ENCODE measurements at regions not wholly inside any gene's neighbourhood (a gene's known extent, or its start where the extent isn't known, plus 50 kb on each side); places are given as distances from the start of the nearest gene placed in this dataset.

DNA sequence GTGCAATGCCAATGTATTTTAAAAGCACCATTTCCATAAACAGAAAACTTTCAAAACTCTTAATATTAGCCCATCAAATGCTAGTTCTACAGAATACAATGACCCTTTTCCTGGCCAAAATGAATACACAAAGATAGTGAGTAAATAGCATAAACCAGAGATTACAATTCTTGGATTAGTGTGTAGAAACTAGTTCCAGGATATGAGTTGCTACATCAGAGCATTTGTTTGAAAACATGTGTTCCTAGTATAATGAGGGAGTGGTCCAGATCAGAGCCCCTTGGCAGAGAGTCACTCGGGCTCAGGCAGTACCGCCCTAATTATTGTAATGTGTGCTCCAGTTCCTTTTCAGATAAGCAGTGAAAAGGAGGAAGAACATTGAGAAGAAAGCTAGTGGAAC, 63.7 kb upstream of the COL21A1 start:
- H3K27me3 ChIP-seq, result no peaks in the 10 kb centered on the region
- TF ChIP-seq CTCF (IDR thresholded peaks at IDR 0.05) (no peak), POLR2A (IDR thresholded peaks at IDR 0.05) (no peak)
- H3K4me3 ChIP-seq (replicated peaks in 1 of 3), result no peak overlapping the region
- H3K27ac ChIP-seq, result no peak overlapping the region
- no peaks in the 10 kb centered on the region for H3K9me3 ChIP-seq
- WGBS, 2 donors, result 57 to 66% methylated on average over 2 of the region's 2 CpGs
- H3K4me1 ChIP-seq, result no peaks in the 10 kb centered on the region
- DNase-seq, result no peak
- no peaks in the 10 kb centered on the region for H3K36me3 ChIP-seq
- intact Hi-C loops (cut with DNase I), result no loop called here

DNA sequence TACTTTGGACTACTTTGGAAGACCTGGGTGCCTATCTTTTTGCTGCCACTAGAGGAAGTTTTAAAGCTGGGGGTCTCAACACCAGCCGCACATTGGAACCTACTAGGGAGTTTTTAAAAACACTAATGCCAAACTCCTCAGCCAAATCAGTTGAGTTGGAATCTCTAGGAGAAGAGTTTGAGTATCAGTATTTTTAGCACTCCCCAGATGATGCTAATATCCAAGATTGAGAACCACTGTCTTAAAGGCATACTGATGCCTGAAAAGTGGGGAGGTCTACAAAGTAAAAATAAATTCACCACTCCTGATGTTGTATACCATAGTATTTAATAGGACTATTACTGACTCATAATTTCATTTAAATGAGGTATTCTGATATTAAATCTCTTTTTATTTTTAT, 62.9 kb upstream of the COL21A1 start:
- no peaks in the 10 kb centered on the region for H3K27me3 ChIP-seq
- H3K4me1 ChIP-seq, result no peaks in the 10 kb centered on the region
- no peak overlapping the region for H3K4me3 ChIP-seq (replicated peaks in 1 of 3)
- no peaks in the 10 kb centered on the region for H3K9me3 ChIP-seq
- TF ChIP-seq POLR2A (IDR thresholded peaks at IDR 0.05) (no peak), CTCF (IDR thresholded peaks at IDR 0.05) (no peak)
- intact Hi-C loops (cut with DNase I), result no loop called here
- no peaks in the 10 kb centered on the region for H3K36me3 ChIP-seq
- 79 to 86% methylated on average over 1 of the region's 1 CpG for WGBS, 2 donors
- DNase-seq, result no peak
- no peak overlapping the region for H3K27ac ChIP-seq

DNA sequence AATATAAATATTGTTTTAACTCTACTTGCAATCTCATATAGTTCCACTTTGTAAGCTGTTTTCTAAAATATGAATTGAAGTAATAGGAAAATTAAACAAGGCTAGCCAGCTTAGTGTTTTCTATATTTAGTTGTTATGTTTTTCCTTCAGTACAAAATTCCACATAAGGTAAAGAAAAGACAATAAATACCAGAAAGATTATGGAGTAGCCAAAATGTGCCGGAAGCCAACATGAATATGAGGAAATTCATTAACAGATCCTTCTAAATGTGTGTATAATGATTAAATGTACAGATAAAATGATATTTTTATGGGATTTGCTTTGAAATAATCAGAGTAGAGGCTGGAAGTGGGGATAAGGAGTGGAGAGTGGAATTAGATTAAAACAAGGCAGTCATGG, 52.5 kb upstream of the COL21A1 start:
- no peaks in the 10 kb centered on the region for H3K27me3 ChIP-seq
- TF ChIP-seq CTCF (IDR thresholded peaks at IDR 0.05) (no peak), POLR2A (IDR thresholded peaks at IDR 0.05) (no peak)
- DNase-seq, result no peak
- no peak overlapping the region for H3K27ac ChIP-seq
- H3K36me3 ChIP-seq, result no peaks in the 10 kb centered on the region
- intact Hi-C loops (cut with DNase I), result no loop called here
- WGBS, 2 donors, result 74 to 81% methylated on average over 1 of the region's 1 CpG
- H3K9me3 ChIP-seq, result no peaks in the 10 kb centered on the region
- H3K4me3 ChIP-seq (replicated peaks in 1 of 3), result no peak overlapping the region
- H3K4me1 ChIP-seq, result no peaks in the 10 kb centered on the region

GRCh38 chr6:56297022-56297989, 49.9 kb upstream of the COL21A1 start:
- Histone ChIP-seq H3K27ac (no peak overlapping the region), H3K4me1 (no peaks in the 10 kb centered on the region), H3K36me3 (no peaks in the 10 kb centered on the region), H3K27me3 (no peaks in the 10 kb centered on the region), H3K4me3 (replicated peaks in 1 of 3) (no peak overlapping the region), H3K9me3 (no peaks in the 10 kb centered on the region)
- DNase-seq, result no peak
- intact Hi-C loops (cut with DNase I), result no loop called here
- TF ChIP-seq CTCF (IDR thresholded peaks at IDR 0.05), result no peak
- TF ChIP-seq POLR2A (IDR thresholded peaks at IDR 0.05), result no peak
- WGBS, 2 donors, result 93 to 97% methylated on average over 2 of the region's 2 CpGs
